GM21619 (cell line): ENCODE measurements at regions not wholly inside any gene's neighbourhood (a gene's known extent, or its start where the extent isn't known, plus 50 kb on each side); places are given as distances from the start of the nearest gene placed in this dataset.
"Not testable (repeated sequence)": the region's sequence is repeated elsewhere in the genome, so short reads cannot be mapped to it uniquely, and the experiment has no call there.

Experiments used
- ATAC-seq: cut with Tn5 transposase; IDR thresholded peaks from one replicate; pipeline ENCODE4 v1.9.1; 2021; ENCODE audit not compliant: unreplicated experiment

- no peak for ATAC-seq
Observed at GRCh38 chr10:2893991-2894390, 173.4 kb upstream of the PFKP start.

- no peak for ATAC-seq
Observed at GRCh38 chr10:2893158-2893845, 174.0 kb upstream of the PFKP start.

GRCh38 chr10:2891770-2892124, 175.6 kb upstream of the PFKP start:
- no peak for ATAC-seq

- no peak for ATAC-seq
Observed at GRCh38 chr10:2891073-2891769, 176.1 kb upstream of the PFKP start.

GRCh38 chr10:2890093-2890492, 177.3 kb upstream of the PFKP start:
- no peak for ATAC-seq

GRCh38 chr10:2888403-2889004, 178.8 kb upstream of the PFKP start:
- no peak for ATAC-seq

- no peak for ATAC-seq
Observed at GRCh38 chr10:2887391-2888070, 179.8 kb upstream of the PFKP start.

GRCh38 chr10:2886662-2887061, 180.7 kb upstream of the PFKP start:
- no peak for ATAC-seq

- no peak for ATAC-seq
Observed at GRCh38 chr10:2885288-2886278, 181.8 kb upstream of the PFKP start.

GRCh38 chr10:2883983-2884540, 183.3 kb upstream of the PFKP start:
- ATAC-seq: not testable (repeated sequence)

- ATAC-seq: no peak
Observed at GRCh38 chr10:2883238-2883637, 184.1 kb upstream of the PFKP start.

- ATAC-seq: no peak
Observed at GRCh38 chr10:2882628-2883027, 184.7 kb upstream of the PFKP start.

GRCh38 chr10:2881720-2882620, 185.4 kb upstream of the PFKP start:
- no peak for ATAC-seq

- ATAC-seq: not testable (repeated sequence)
Observed at GRCh38 chr10:2880050-2880449, 187.3 kb upstream of the PFKP start.

- ATAC-seq: no peak
Observed at GRCh38 chr10:2878818-2879217, 188.5 kb upstream of the PFKP start.

GRCh38 chr10:2876032-2876431, 191.3 kb upstream of the PFKP start:
- no peak for ATAC-seq

GRCh38 chr10:2874963-2875362, 192.4 kb upstream of the PFKP start:
- no peak for ATAC-seq

- no peak for ATAC-seq
Observed at GRCh38 chr10:2873769-2874168, 193.6 kb upstream of the PFKP start.

- ATAC-seq: no peak
Observed at GRCh38 chr10:2871673-2872219, 195.6 kb upstream of the PFKP start.
